ENCODE measurements at regions not wholly inside any gene's neighbourhood (a gene's known extent, or its start where the extent isn't known, plus 50 kb on each side); places are given as distances from the start of the nearest gene placed in this dataset.

DNA sequence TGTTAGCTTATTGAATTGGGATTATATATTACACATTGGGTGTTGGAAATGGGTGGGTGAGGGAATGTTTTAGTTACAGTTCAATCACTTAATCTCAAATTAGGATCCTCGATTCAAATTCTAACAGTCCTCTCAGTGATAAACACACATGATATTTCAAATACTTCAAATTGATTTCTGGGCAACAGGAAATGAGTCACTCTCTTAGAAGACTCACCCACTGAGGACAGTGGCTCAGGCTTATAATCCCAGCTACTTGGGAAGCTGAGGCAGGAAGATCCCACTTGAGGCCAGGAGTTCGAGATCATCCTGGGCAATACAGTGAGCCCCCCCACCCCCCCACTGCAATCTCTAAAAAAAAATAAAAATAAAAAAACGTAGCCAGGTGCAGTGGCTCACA lies 435.3 kb downstream of the KLF12 start:
- TF ChIP-seq, protein P1, sequence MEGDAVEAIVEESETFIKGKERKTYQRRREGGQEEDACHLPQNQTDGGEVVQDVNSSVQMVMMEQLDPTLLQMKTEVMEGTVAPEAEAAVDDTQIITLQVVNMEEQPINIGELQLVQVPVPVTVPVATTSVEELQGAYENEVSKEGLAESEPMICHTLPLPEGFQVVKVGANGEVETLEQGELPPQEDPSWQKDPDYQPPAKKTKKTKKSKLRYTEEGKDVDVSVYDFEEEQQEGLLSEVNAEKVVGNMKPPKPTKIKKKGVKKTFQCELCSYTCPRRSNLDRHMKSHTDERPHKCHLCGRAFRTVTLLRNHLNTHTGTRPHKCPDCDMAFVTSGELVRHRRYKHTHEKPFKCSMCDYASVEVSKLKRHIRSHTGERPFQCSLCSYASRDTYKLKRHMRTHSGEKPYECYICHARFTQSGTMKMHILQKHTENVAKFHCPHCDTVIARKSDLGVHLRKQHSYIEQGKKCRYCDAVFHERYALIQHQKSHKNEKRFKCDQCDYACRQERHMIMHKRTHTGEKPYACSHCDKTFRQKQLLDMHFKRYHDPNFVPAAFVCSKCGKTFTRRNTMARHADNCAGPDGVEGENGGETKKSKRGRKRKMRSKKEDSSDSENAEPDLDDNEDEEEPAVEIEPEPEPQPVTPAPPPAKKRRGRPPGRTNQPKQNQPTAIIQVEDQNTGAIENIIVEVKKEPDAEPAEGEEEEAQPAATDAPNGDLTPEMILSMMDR (conservative IDR thresholded peaks at IDR 0.05), result no peak
- Mint-ChIP-seq H3K4me3 (no peak overlapping the region), H3K4me1 (ENCODE audit: unreplicated experiment) (peaks cover 19% of the 10 kb centered on the region), H3K27me3 (no peaks in the 10 kb centered on the region), H3K27ac (no peak overlapping the region), H3K36me3 (peaks cover 45% of the 10 kb centered on the region), H3K9me3 (no peaks in the 10 kb centered on the region)
- DNase-seq (ENCODE audit: extremely low spot score, unreplicated experiment), result no peak

DNA sequence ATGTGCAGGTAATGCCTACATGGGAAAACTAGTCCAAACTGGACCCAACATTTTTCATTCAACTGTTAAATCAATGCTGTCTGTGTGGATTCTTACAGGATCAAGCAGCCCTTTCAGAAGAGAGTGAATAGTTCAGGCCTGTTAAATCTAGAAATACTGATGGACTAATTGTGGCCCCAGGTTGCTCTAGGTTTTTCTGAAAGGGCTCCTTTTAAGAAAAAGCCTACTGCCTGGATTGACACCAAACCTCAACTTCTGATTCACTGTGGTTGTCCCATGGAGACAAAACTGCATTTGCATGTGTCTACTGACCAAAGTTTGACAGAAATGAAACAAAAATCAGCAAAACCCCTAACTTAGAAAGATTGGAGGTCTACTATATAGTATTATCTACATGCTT lies 437.0 kb downstream of the KLF12 start:
- H3K27me3 Mint-ChIP-seq, result no peaks in the 10 kb centered on the region
- no peak for DNase-seq (ENCODE audit: extremely low spot score, unreplicated experiment)
- H3K9me3 Mint-ChIP-seq, result no peaks in the 10 kb centered on the region
- TF ChIP-seq, protein P1 (conservative IDR thresholded peaks at IDR 0.05), result no peak
- H3K4me1 Mint-ChIP-seq (ENCODE audit: unreplicated experiment), result peaks cover 9% of the 10 kb centered on the region
- no peak overlapping the region for H3K4me3 Mint-ChIP-seq
- H3K36me3 Mint-ChIP-seq, result peaks cover 41% of the 10 kb centered on the region
- peak overlapping the region; percentile 80 for H3K27ac Mint-ChIP-seq

DNA sequence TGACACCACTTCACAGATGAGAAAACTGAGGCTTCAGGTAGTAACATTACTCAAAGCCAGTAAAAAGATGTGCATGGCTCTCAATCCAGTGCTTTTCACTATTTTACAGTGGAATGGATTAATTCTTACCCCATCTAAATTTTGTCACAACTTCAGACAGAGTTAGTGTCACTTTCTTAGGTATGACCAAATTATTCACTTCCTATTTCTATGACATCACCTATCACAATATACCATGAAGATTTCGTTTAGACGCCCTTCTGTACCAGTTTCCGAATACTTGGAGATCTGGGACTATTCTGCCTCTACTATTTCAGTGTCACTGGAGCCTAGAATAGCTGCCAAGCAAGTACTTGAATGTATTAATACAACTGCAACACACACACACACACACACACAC lies 437.5 kb downstream of the KLF12 start:
- Mint-ChIP-seq H3K9me3 (no peaks in the 10 kb centered on the region), H3K4me1 (ENCODE audit: unreplicated experiment) (peaks cover 13% of the 10 kb centered on the region), H3K4me3 (no peak overlapping the region), H3K27me3 (no peaks in the 10 kb centered on the region), H3K36me3 (peaks cover 44% of the 10 kb centered on the region), H3K27ac (peak overlapping the region; percentile 80)
- no peak for DNase-seq (ENCODE audit: extremely low spot score, unreplicated experiment)
- TF ChIP-seq, protein P1 (conservative IDR thresholded peaks at IDR 0.05), result no peak

DNA sequence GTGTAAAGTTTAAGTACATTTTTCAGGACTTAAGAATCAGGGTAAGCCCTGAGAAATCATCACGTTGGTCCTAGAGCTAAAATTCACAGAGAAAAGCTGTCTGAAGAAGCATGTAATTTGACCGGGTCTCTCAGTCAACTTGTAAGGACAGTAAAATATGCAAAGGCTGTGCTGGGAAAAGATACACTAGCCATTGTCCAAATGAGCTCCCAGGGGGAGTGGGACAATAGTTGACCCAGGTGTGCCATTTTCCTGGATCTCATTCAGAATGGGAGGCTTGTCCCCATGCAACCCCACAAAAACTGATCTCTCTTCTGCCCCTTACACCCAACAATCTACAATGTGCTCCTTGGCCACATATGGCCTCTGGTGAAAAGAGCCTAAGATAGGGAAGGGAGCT lies 437.9 kb downstream of the KLF12 start:
- Mint-ChIP-seq H3K9me3 (no peaks in the 10 kb centered on the region), H3K36me3 (peaks cover 44% of the 10 kb centered on the region), H3K4me3 (no peak overlapping the region), H3K27ac (no peak overlapping the region), H3K27me3 (no peaks in the 10 kb centered on the region), H3K4me1 (ENCODE audit: unreplicated experiment) (peaks cover 13% of the 10 kb centered on the region)
- TF ChIP-seq, protein P1 (conservative IDR thresholded peaks at IDR 0.05), result no peak
- DNase-seq (ENCODE audit: extremely low spot score, unreplicated experiment), result no peak

DNA sequence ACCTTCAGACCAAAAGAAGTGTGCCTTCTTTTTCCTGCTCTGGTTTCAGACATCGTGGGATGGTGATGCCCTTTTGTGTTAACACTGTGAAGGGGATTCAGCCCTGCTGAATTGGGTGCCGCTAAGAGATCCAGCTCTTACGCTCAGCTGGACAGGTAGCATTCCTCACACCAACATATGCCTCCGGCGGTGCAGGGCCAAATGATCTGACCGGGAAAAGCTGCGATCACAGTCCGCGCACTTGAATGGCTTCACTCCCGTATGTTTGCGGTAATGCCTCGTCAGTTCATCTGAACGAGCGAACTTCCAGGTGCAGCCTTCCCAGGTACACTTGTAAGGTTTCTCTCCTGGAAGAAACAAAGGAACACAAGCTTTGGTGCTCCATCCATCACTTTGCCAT lies 438.9 kb downstream of the KLF12 start:
- Mint-ChIP-seq H3K27me3 (no peaks in the 10 kb centered on the region), H3K36me3 (peaks cover 44% of the 10 kb centered on the region), H3K9me3 (no peaks in the 10 kb centered on the region), H3K27ac (no peak overlapping the region), H3K4me1 (ENCODE audit: unreplicated experiment) (peaks cover 13% of the 10 kb centered on the region), H3K4me3 (no peak overlapping the region)
- TF ChIP-seq, protein P1 (conservative IDR thresholded peaks at IDR 0.05), result no peak
- DNase-seq (ENCODE audit: extremely low spot score, unreplicated experiment), result no peak

- H3K27ac Mint-ChIP-seq, result peak overlapping the region; percentile 50
- DNase-seq (ENCODE audit: extremely low spot score, unreplicated experiment), result no peak
- H3K36me3 Mint-ChIP-seq, result peaks cover 49% of the 10 kb centered on the region
- no peaks in the 10 kb centered on the region for H3K9me3 Mint-ChIP-seq
- H3K4me1 Mint-ChIP-seq (ENCODE audit: unreplicated experiment), result peaks cover 13% of the 10 kb centered on the region
- TF ChIP-seq, protein P1 (conservative IDR thresholded peaks at IDR 0.05), result no peak
- H3K27me3 Mint-ChIP-seq, result no peaks in the 10 kb centered on the region
- H3K4me3 Mint-ChIP-seq, result no peak overlapping the region
These were observed 441.0 kb downstream of the KLF12 start for GRCh38 chr13:73693215-73693614.

Data from type B pancreatic cell (in vitro differentiated cells).